ENCODE measurements at regions not wholly inside any gene's neighbourhood (a gene's known extent, or its start where the extent isn't known, plus 50 kb on each side); places are given as distances from the start of the nearest gene placed in this dataset.

GRCh38 chr2:19490846-19491435, 132.5 kb upstream of the OSR1 start:
- TF ChIP-seq CTCF (IDR thresholded peaks at IDR 0.05) (no peak), EP300 (IDR thresholded peaks at IDR 0.05) (no peak)
